ENCODE measurements at regions not wholly inside any gene's neighbourhood (a gene's known extent, or its start where the extent isn't known, plus 50 kb on each side); places are given as distances from the start of the nearest gene placed in this dataset.

- TF ChIP-seq SP1 (IDR thresholded peaks at IDR 0.05; ENCODE audit: low read depth, low read length) (no peak), RFX5 (IDR thresholded peaks at IDR 0.05; ENCODE audit: borderline replicate concordance, low read depth, low read length) (no peak), CTCF (IDR thresholded peaks at IDR 0.05; ENCODE audit: control extremely low read depth in 1 of 3, insufficient read depth in 1 of 3, low read depth in 1 of 3, low read length in 3 of 3) (no peak)
These were observed 456.8 kb upstream of the NRP1 start for GRCh38 chr10:33791272-33791660.

Data from H1 (cell line).